ENCODE measurements at regions not wholly inside any gene's neighbourhood (a gene's known extent, or its start where the extent isn't known, plus 50 kb on each side); places are given as distances from the start of the nearest gene placed in this dataset.

DNA sequence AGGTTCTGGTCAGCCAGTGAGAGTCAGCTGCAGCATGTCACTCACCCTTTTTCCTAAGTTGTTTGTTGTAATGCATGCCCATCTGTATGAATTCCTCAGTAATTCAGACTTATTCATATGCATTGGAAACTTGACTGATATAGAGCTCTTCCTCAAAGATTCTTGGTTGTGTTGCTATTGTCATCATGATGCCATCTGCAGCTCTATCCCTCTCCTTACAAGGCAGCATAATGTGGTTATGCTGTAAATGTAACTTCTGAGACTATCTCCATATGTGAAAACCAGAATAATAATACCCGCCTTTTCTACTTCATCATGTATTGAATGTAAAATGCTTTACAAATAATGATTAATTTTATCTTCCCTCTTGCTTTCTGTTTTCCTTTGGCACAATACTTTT lies 252.6 kb upstream of the MTPN start:
- Histone ChIP-seq H3K4me1 (no peaks in the 10 kb centered on the region), H3K27ac (no peak overlapping the region), H3K27me3 (no peaks in the 10 kb centered on the region), H3K4me3 (no peak overlapping the region), H3K9me3 (peaks cover 0 to 16% (median 4%) of the 10 kb centered on the region in 4 donors), H3K36me3 (no peaks in the 10 kb centered on the region)
- TF ChIP-seq POLR2A (IDR thresholded peaks at IDR 0.05) (no peak), POLR2AphosphoS5 (IDR thresholded peaks at IDR 0.05) (no peak), EP300 (IDR thresholded peaks at IDR 0.05) (no peak)
- TF ChIP-seq, protein P1, sequence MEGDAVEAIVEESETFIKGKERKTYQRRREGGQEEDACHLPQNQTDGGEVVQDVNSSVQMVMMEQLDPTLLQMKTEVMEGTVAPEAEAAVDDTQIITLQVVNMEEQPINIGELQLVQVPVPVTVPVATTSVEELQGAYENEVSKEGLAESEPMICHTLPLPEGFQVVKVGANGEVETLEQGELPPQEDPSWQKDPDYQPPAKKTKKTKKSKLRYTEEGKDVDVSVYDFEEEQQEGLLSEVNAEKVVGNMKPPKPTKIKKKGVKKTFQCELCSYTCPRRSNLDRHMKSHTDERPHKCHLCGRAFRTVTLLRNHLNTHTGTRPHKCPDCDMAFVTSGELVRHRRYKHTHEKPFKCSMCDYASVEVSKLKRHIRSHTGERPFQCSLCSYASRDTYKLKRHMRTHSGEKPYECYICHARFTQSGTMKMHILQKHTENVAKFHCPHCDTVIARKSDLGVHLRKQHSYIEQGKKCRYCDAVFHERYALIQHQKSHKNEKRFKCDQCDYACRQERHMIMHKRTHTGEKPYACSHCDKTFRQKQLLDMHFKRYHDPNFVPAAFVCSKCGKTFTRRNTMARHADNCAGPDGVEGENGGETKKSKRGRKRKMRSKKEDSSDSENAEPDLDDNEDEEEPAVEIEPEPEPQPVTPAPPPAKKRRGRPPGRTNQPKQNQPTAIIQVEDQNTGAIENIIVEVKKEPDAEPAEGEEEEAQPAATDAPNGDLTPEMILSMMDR (IDR thresholded peaks at IDR 0.05) = no peak
- WGBS, 5 donors = 84 to 96% (median 89%) methylated on average over 1 of the region's 1 CpG
- intact Hi-C loops (cut with DNase I; ENCODE audit: low total_unique reads) = no loop called here
- no peak for DNase-seq

DNA sequence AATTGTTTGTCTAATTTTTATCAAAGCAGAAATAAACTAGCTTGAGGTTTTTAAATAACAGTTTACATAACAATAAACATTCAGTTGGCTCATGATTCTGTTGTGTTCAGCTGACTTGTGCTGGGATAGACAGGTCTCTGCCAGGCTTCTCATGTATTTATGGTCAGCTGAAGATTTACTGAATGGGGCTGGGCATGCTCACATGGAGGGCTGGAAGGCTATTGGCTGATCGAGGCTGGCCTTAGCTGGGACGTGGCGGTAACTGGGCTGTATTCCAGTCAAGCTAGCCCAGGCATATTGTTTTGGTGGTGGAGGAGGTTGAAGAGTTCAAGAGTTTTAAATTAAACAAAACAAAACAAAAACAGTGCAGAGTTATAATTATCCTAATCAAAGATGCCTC lies 251.0 kb upstream of the MTPN start:
- H3K9me3 ChIP-seq = peaks cover 0 to 21% (median 4%) of the 10 kb centered on the region in 4 donors
- 61 to 73% (median 68%) methylated on average over 3 of the region's 3 CpGs for WGBS, 5 donors
- H3K27ac ChIP-seq = no peak overlapping the region
- intact Hi-C loops (cut with DNase I; ENCODE audit: low total_unique reads) = no loop called here
- no peak for TF ChIP-seq EP300 (IDR thresholded peaks at IDR 0.05)
- TF ChIP-seq POLR2AphosphoS5 (IDR thresholded peaks at IDR 0.05) = no peak
- no peak for TF ChIP-seq POLR2A (IDR thresholded peaks at IDR 0.05)
- TF ChIP-seq, protein P1 (IDR thresholded peaks at IDR 0.05) = no peak
- DNase-seq = peak in 1 of 2 donors; percentile 3
- no peaks in the 10 kb centered on the region for H3K4me1 ChIP-seq
- no peak overlapping the region for H3K4me3 ChIP-seq
- H3K27me3 ChIP-seq = no peaks in the 10 kb centered on the region
- no peaks in the 10 kb centered on the region for H3K36me3 ChIP-seq

DNA sequence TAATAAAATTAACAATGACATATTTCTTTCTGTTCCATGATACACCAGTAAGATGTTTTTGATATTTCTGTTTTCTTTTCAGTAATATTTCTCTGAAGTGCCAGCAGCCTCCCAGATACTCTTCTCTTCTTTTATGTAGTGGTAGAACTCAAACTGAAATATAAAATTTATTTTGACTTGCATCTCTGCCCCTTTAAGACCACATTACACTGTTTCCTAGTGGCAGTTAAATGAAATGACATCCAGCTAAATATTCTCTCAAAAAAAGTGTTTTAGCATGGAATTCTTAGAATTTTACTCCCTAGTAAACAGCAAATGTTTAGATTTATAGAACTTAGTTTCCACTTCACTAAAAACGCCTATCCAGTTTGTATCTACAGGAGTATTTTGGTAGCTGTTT lies 237.2 kb upstream of the MTPN start:
- peaks cover 0 to 7% (median 4%) of the 10 kb centered on the region in 4 donors for H3K9me3 ChIP-seq
- TF ChIP-seq POLR2AphosphoS5 (IDR thresholded peaks at IDR 0.05) (no peak), EP300 (IDR thresholded peaks at IDR 0.05) (no peak), POLR2A (IDR thresholded peaks at IDR 0.05) (no peak)
- TF ChIP-seq, protein P1 (IDR thresholded peaks at IDR 0.05) = no peak
- no peak for DNase-seq

DNA sequence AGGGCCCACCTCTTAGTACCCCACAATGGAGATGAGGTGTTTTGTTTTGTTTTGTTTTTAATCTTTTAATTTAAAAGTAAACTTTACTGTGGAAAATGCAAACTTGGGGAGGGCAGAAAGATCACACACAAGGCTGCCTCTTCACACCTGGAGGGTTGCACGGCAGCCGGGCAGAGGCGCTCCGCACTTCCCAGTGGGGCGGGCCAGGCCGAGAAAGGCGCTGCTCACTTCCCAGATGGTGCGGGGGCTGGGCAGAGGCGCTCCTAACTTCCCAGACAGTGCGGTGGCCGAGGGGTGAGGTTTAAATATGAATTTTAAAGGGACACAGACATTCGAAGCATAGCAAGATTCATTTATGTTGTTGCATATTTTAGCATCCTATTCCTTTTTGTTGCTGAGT lies 235.9 kb upstream of the MTPN start:
- intact Hi-C loops (cut with DNase I; ENCODE audit: low total_unique reads) = no loop called here
- Histone ChIP-seq H3K27ac (no peak overlapping the region), H3K9me3 (peaks cover 0 to 7% (median 4%) of the 10 kb centered on the region in 4 donors), H3K4me3 (no peak overlapping the region), H3K36me3 (no peaks in the 10 kb centered on the region), H3K27me3 (no peaks in the 10 kb centered on the region), H3K4me1 (no peaks in the 10 kb centered on the region)
- WGBS, 5 donors = 84 to 92% (median 91%) methylated on average over 12 of the region's 12 CpGs
- no peak for DNase-seq
- no peak for TF ChIP-seq POLR2AphosphoS5 (IDR thresholded peaks at IDR 0.05)
- TF ChIP-seq, protein P1 (IDR thresholded peaks at IDR 0.05) = no peak
- TF ChIP-seq POLR2A (IDR thresholded peaks at IDR 0.05) = no peak
- no peak for TF ChIP-seq EP300 (IDR thresholded peaks at IDR 0.05)

More for the DNA sequence above, 237.2 kb upstream of the MTPN start:
- Histone ChIP-seq H3K36me3 (no peaks in the 10 kb centered on the region), H3K4me1 (no peaks in the 10 kb centered on the region), H3K27ac (no peak overlapping the region), H3K27me3 (no peaks in the 10 kb centered on the region), H3K4me3 (no peak overlapping the region)
- intact Hi-C loops (cut with DNase I; ENCODE audit: low total_unique reads) = no loop called here
- WGBS, 5 donors = 46 to 58% (median 53%) methylated on average over 1 of the region's 1 CpG

All from stomach (tissue), 8 donors.